HepG2 (cell line): ENCODE measurements at regions not wholly inside any gene's neighbourhood (a gene's known extent, or its start where the extent isn't known, plus 50 kb on each side); places are given as distances from the start of the nearest gene placed in this dataset.

Experiments
- ATAC-seq: fragments of 200-7000 bp; cut with Tn5 transposase; 3 replicates; pipeline ENCODE4 v1.9.1; 2020; ENCODE audit warnings: mild to moderate bottlenecking, moderate library complexity
- BruUV-seq: library from RNA; stranded (reverse); fragments of 400-500 nt; replicated peaks from 2 replicates; lab custom pipeline; 2021; lab: Mats Ljungman, UMichigan
- CTCF ChIA-PET: fragments of 300-600 bp; formaldehyde crosslinking; extraction: SDS; loops from one replicate; lab custom pipeline; 2021; ENCODE audit warnings: low total read pairs, inconsistent platforms, low intra/inter-chr PET ratio; lab: Yijun Ruan, JAX
- POLR2A ChIA-PET: fragments of 350-600 bp; sonication (Branson Sonifier 250); formaldehyde crosslinking; loops from one replicate; lab custom pipeline; 2020; ENCODE audit warnings: antibody characterized with exemption, inconsistent platforms; lab: Yijun Ruan, JAX
- DNase-seq: peaks from one replicate; pipeline ENCODE4 v3.0.0-alpha.2; 2015; ENCODE audit warnings: low spot score
- FAIRE-seq: peaks from 3 replicates; lab custom pipeline; 2011; peaks lifted over from hg19 to GRCh38; lab: Jason Lieb, UNC
- H2AFZ ChIP-seq: one replicate; pipeline ENCODE4 v1.6.1; 2011; ENCODE audit warnings: low read length, inconsistent platforms
- H3K27ac ChIP-seq: fragments of 300-600 bp; 3 replicates; pipeline ENCODE4 v1.8.0; 2011; ENCODE audit warnings: mixed run types, mild to moderate bottlenecking, mixed read lengths, low read length, inconsistent platforms; ENCODE audit not compliant: insufficient read depth; ENCODE audit errors: extremely low read length
- H3K27me3 ChIP-seq, 2 experiments: fragments of 200-600 bp in 1 of 2; 2 replicates in 1 of 2; 3 replicates in 1 of 2; pipeline versions ENCODE4 v1.6.0 to v1.8.0; 2011; ENCODE audit warnings: low read length in 2 of 2, mild to moderate bottlenecking in 2 of 2, moderate library complexity in 2 of 2, inconsistent platforms in 1 of 2; ENCODE audit not compliant: insufficient read depth in 2 of 2, control insufficient read depth in 1 of 2
- H3K36me3 ChIP-seq, 2 experiments: fragments of 200-600 bp in 1 of 2; replicated peaks in 1 of 2; 2 replicates in 1 of 2; 3 replicates in 1 of 2; pipeline versions ENCODE4 v1.5.1 to v1.8.0; 2011; ENCODE audit warnings: low read length in 2 of 2, inconsistent platforms in 1 of 2; ENCODE audit not compliant: insufficient read depth in 2 of 2, control insufficient read depth in 1 of 2
- H3K4me1 ChIP-seq: 2 replicates; pipeline ENCODE4 v1.5.1; 2012; ENCODE audit warnings: low read length, inconsistent platforms; ENCODE audit not compliant: insufficient read depth
- H3K4me2 ChIP-seq: 2 replicates; pipeline ENCODE4 v1.6.0; 2011; ENCODE audit warnings: low read depth, low read length, inconsistent platforms
- H3K4me3 ChIP-seq, 3 experiments: fragments of 200-600 bp in 1 of 3; sonication (generic), shearing (Covaris generic) in 1 of 3; replicated peaks in 1 of 3; 2 replicates each; pipeline ENCODE4 v1.5.1; 2011 to 2016; ENCODE audit warnings: low read length in 3 of 3, inconsistent platforms in 2 of 3, low read depth in 2 of 3, mild to moderate bottlenecking in 2 of 3, control low read depth in 1 of 3, mixed read lengths in 1 of 3; ENCODE audit not compliant: insufficient read depth in 1 of 3
- H3K79me2 ChIP-seq: one replicate; pipeline ENCODE4 v1.6.1; 2011; ENCODE audit warnings: low read length, inconsistent platforms; ENCODE audit not compliant: insufficient read depth
- H3K9ac ChIP-seq: 2 replicates; pipeline ENCODE4 v1.6.0; 2011; ENCODE audit warnings: mild to moderate bottlenecking, low read depth, low read length, inconsistent platforms; ENCODE audit not compliant: insufficient read depth
- H3K9me3 ChIP-seq: 2 replicates; pipeline ENCODE4 v1.5.1; 2012; ENCODE audit warnings: mild to moderate bottlenecking, low read length
- H4K20me1 ChIP-seq: 2 replicates; pipeline ENCODE4 v1.6.0; 2011; ENCODE audit warnings: inconsistent platforms, mild to moderate bottlenecking, low read length, moderate library complexity; ENCODE audit not compliant: insufficient read depth
- CBX1 ChIP-seq: IDR thresholded peaks from one replicate; pipeline ENCODE4 v1.6.1; 2016; ENCODE audit warnings: antibody characterized with exemption, low read depth
- HNRNPLL ChIP-seq: fragments of 200-400 bp; formaldehyde crosslinking; IDR thresholded peaks from 2 replicates; pipeline ENCODE4 v1.6.1; 2017; ENCODE audit warnings: mild to moderate bottlenecking, low read depth, low read length; ENCODE audit not compliant: poor library complexity, severe bottlenecking
- NR2F2 ChIP-seq: IDR thresholded peaks from 2 replicates; pipeline ENCODE4 v1.6.1; 2012; ENCODE audit warnings: low read depth, inconsistent platforms, borderline replicate concordance
- RFXAP ChIP-seq: sonication (generic); formaldehyde crosslinking; IDR thresholded peaks from 2 replicates; pipeline ENCODE4 v1.4.0; 2020; ENCODE audit warnings: missing genetic modification reagents, borderline replicate concordance
- ZNF260 ChIP-seq: sonication (generic); formaldehyde crosslinking; IDR thresholded peaks from 2 replicates; pipeline ENCODE4 v1.4.0; 2020; ENCODE audit warnings: missing genetic modification reagents, low read depth, mild to moderate bottlenecking, borderline replicate concordance
- ZNF484 ChIP-seq: sonication (generic); formaldehyde crosslinking; IDR thresholded peaks from 2 replicates; pipeline ENCODE4 v1.5.1; 2020; ENCODE audit warnings: mild to moderate bottlenecking, low read depth, missing genetic modification reagents, borderline replicate concordance
- ZNF629 ChIP-seq: sonication (generic); formaldehyde crosslinking; conservative IDR thresholded peaks from 2 replicates; pipeline ENCODE4 v1.5.0; 2020; ENCODE audit warnings: missing genetic modification reagents
- ZNF7 ChIP-seq: IDR thresholded peaks from 2 replicates; pipeline ENCODE4 v1.6.1; 2016; ENCODE audit warnings: missing biosample characterization, missing genetic modification reagents
- ZNF839 ChIP-seq: sonication (generic); formaldehyde crosslinking; IDR thresholded peaks from 2 replicates; pipeline ENCODE4 v1.4.0; 2020; ENCODE audit warnings: missing genetic modification reagents, mild to moderate bottlenecking, borderline replicate concordance
- WGBS: methylation state at CpG from one replicate; pipeline ENCODE4 v1.1.6; 2017; ENCODE audit warnings: low lambda C conversion rate; 5-methylcytosine and 5-hydroxymethylcytosine counted together
- in situ Hi-C: cut with HindIII; loops from 2 replicates; pipeline ENCODE4 v1.10.0; 2017; ENCODE audit warnings: low pct_unique_long_range_greater_than_20kb; ENCODE audit not compliant: extremely low pct_ligation_motif_present
- intact Hi-C: fragments of 100-400 bp; cut with micrococcal nuclease; formaldehyde crosslinking; loops from one replicate; pipeline ENCODE4 v1.10.0; 2022; ENCODE audit not compliant: unreplicated experiment
- TF ChIP-seq, protein P1 (sequence below): sonication (generic); formaldehyde crosslinking; IDR thresholded peaks from 2 replicates; pipeline ENCODE4 v1.5.1; 2020; ENCODE audit warnings: mild to moderate bottlenecking, moderate library complexity, missing genetic modification reagents
- TF ChIP-seq, protein P2 (sequence below): sonication (generic); formaldehyde crosslinking; conservative IDR thresholded peaks from 2 replicates; pipeline ENCODE4 v1.8.0; 2022; ENCODE audit warnings: low read depth, missing genetic modification reagents
- TF ChIP-seq, protein P3 (sequence below), 2 experiments: sonication (generic) in 1 of 2; formaldehyde crosslinking in 1 of 2; IDR thresholded peaks; 2 replicates each; pipeline versions ENCODE4 v1.4.0 to v1.6.1; 2016 to 2020; ENCODE audit warnings: borderline replicate concordance in 1 of 2, low read depth in 1 of 2, mild to moderate bottlenecking in 1 of 2, missing genetic modification reagents in 1 of 2
- TF ChIP-seq, protein P4 (sequence below): IDR thresholded peaks from 2 replicates; pipeline ENCODE4 v1.6.1; 2016; ENCODE audit warnings: low read depth

DNA sequence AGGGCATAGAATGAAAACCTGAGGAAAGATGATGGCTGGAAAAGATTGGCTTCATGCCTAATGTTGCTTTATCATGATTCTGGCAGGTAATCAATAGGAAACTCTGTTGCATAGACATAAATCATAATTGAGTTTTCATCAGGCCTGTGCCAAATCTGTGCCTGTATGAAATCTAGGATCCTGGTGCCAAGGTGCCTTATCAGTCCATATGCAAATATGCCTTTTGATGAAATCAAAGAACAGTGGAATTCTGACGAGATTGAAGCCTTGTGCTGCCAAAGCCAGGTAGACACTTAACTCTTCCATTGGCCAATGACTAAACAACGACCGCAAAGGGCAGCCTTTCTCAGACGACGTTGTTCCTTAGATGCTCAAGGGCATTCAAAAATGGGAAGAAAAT lies 170.0 kb upstream of the CRIM1 start:
- WGBS: 62% methylated on average over 5 of the region's 5 CpGs
- Histone ChIP-seq H3K4me3 (no peak overlapping the region), H2AFZ (no peak overlapping the region), H3K4me2 (no peak overlapping the region), H4K20me1 (no peaks in the 10 kb centered on the region), H3K9ac (no peak overlapping the region), H3K4me1 (no peaks in the 10 kb centered on the region), H3K9me3 (peaks cover 9% of the 10 kb centered on the region; the same call in 1 of the 2 replicates), H3K27me3 (no peaks in the 10 kb centered on the region), H3K27ac (no peak overlapping the region), H3K79me2 (no peaks in the 10 kb centered on the region), H3K36me3 (no peaks in the 10 kb centered on the region)
- POLR2A ChIA-PET: no interaction called here
- ATAC-seq: no peak
- in situ Hi-C loops (no loop called here), intact Hi-C loops (no loop called here)
- FAIRE-seq: no peak
- BruUV-seq: no TSS peak
- no peak for DNase-seq
- CTCF ChIA-PET: no interaction called here
- TF ChIP-seq, protein P1, sequence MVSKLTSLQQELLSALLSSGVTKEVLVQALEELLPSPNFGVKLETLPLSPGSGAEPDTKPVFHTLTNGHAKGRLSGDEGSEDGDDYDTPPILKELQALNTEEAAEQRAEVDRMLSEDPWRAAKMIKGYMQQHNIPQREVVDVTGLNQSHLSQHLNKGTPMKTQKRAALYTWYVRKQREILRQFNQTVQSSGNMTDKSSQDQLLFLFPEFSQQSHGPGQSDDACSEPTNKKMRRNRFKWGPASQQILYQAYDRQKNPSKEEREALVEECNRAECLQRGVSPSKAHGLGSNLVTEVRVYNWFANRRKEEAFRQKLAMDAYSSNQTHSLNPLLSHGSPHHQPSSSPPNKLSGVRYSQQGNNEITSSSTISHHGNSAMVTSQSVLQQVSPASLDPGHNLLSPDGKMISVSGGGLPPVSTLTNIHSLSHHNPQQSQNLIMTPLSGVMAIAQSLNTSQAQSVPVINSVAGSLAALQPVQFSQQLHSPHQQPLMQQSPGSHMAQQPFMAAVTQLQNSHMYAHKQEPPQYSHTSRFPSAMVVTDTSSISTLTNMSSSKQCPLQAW (CRISPR knock-in tag): no peak
- TF ChIP-seq ZNF484 (CRISPR knock-in tag): no peak
- TF ChIP-seq ZNF7 (CRISPR knock-in tag): no peak
- no peak for TF ChIP-seq NR2F2
- no peak for TF ChIP-seq ZNF839
- TF ChIP-seq, protein P2, sequence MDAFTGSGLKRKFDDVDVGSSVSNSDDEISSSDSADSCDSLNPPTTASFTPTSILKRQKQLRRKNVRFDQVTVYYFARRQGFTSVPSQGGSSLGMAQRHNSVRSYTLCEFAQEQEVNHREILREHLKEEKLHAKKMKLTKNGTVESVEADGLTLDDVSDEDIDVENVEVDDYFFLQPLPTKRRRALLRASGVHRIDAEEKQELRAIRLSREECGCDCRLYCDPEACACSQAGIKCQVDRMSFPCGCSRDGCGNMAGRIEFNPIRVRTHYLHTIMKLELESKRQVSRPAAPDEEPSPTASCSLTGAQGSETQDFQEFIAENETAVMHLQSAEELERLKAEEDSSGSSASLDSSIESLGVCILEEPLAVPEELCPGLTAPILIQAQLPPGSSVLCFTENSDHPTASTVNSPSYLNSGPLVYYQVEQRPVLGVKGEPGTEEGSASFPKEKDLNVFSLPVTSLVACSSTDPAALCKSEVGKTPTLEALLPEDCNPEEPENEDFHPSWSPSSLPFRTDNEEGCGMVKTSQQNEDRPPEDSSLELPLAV (CRISPR knock-in tag): no peak
- TF ChIP-seq, protein P3, sequence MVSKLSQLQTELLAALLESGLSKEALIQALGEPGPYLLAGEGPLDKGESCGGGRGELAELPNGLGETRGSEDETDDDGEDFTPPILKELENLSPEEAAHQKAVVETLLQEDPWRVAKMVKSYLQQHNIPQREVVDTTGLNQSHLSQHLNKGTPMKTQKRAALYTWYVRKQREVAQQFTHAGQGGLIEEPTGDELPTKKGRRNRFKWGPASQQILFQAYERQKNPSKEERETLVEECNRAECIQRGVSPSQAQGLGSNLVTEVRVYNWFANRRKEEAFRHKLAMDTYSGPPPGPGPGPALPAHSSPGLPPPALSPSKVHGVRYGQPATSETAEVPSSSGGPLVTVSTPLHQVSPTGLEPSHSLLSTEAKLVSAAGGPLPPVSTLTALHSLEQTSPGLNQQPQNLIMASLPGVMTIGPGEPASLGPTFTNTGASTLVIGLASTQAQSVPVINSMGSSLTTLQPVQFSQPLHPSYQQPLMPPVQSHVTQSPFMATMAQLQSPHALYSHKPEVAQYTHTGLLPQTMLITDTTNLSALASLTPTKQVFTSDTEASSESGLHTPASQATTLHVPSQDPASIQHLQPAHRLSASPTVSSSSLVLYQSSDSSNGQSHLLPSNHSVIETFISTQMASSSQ (IDR thresholded peaks at IDR 0.05; ENCODE audit: low read depth): no peak
- TF ChIP-seq, protein P3 (CRISPR knock-in tag; IDR thresholded peaks at IDR 0.05; ENCODE audit: borderline replicate concordance): no peak
- no peak for TF ChIP-seq CBX1
- no peak for TF ChIP-seq ZNF260 (CRISPR knock-in tag)
- TF ChIP-seq RFXAP: no peak
- TF ChIP-seq, protein P4, sequence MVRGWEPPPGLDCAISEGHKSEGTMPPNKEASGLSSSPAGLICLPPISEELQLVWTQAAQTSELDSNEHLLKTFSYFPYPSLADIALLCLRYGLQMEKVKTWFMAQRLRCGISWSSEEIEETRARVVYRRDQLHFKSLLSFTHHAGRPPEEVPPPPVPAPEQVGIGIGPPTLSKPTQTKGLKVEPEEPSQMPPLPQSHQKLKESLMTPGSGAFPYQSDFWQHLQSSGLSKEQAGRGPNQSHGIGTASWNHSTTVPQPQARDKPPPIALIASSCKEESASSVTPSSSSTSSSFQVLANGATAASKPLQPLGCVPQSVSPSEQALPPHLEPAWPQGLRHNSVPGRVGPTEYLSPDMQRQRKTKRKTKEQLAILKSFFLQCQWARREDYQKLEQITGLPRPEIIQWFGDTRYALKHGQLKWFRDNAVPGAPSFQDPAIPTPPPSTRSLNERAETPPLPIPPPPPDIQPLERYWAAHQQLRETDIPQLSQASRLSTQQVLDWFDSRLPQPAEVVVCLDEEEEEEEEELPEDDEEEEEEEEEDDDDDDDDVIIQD (CRISPR knock-in tag): no peak
- TF ChIP-seq HNRNPLL: no peak
- TF ChIP-seq ZNF629 (CRISPR knock-in tag): no peak
